GM18951 (cell line): ENCODE measurements at regions not wholly inside any gene's neighbourhood (a gene's known extent, or its start where the extent isn't known, plus 50 kb on each side); places are given as distances from the start of the nearest gene placed in this dataset.

Experiments
- POLR2A ChIP-seq: IDR thresholded peaks from 4 replicates; pipeline ENCODE4 v1.6.1; 2011; ENCODE audit warnings: mild to moderate bottlenecking; ENCODE audit not compliant: insufficient read length, insufficient read depth; ENCODE audit errors: extremely low read depth
- in situ Hi-C: fragments of 300-500 bp; cut with MboI; formaldehyde crosslinking; loops from one replicate; pipeline ENCODE4 v1.12.0; 2022; ENCODE audit warnings: low sequenced_read_pairs, mixed read lengths, inconsistent platforms; ENCODE audit not compliant: unreplicated experiment

DNA sequence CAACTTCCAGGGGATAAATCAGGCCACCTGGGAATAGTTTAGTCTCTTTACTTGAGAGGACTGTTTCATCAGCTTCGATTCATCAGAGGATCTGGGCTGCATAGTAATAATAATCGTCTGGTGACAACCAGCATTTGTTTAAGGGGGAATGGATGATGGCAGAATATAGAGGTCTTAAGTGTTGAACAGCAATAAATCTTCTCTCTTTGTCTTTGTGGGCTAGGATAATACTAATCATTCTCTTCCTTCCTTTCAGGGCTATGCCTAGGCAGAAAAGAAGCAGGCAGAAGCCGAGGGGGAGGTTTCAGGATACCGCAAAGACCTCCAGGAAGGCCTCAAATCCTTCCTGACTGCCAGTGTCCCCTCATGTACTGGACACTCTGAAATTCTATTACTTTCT, 150.4 kb upstream of the GAREM1 start:
- in situ Hi-C loops = no loop called here
- no peak for TF ChIP-seq POLR2A

DNA sequence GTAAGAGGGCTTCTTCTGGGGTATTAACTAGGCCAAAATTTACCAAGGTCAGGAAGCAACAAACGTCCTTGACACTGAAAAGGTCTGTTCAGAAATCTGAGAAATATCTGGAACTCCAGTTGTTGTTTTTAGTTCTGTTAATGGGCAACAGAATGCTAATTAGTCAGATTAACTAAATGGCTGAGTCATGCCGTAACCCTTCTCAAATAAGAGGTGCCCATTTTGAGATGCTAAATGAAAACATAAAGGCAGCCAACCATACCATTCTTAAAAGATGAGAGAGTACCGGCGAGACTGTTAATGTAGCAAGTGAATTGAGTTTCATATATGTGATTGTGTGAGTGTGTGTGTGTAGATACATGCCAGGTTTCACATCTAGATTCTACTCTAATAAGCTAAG, 147.9 kb upstream of the GAREM1 start:
- in situ Hi-C loops = no loop called here
- TF ChIP-seq POLR2A = no peak

DNA sequence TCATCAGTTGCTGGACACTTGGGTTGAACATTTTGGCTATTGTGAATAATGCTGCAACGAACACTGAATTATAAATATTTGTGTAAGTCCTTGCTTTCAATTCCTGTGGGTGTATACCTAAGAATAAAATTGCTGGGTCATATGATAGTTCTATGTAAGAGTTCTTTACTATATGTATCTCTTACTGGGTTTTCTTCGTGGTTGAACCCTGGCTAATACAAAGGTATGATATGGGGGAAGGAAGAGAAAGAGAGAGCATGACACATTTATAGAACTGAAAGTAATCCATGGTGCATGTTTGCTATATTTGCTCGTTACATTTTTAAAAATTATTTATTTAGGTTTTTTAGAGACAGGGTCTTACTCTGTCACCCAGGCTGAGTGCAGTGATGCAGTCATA, 143.1 kb upstream of the GAREM1 start:
- in situ Hi-C loops = no loop called here
- no peak for TF ChIP-seq POLR2A

DNA sequence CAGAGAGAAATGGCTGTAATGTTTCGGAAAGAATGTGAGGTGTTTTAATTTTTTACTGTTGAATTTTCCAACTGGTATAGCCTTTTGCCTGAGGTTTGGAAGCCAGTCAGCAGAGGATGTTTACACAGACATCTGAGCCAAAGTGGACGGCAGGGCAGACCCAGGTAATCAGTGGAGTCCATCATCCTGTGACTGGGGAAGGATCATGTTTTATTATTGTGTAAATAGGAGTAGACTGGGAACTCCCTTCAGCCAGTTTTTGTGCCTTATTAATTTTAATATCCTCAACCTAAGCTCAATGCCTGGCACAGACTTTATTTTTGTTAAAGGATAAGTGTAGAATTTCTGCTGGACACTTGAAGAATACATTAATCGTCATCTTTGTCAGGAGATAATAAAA, 142.0 kb upstream of the GAREM1 start:
- in situ Hi-C loops = no loop called here
- TF ChIP-seq POLR2A = no peak

DNA sequence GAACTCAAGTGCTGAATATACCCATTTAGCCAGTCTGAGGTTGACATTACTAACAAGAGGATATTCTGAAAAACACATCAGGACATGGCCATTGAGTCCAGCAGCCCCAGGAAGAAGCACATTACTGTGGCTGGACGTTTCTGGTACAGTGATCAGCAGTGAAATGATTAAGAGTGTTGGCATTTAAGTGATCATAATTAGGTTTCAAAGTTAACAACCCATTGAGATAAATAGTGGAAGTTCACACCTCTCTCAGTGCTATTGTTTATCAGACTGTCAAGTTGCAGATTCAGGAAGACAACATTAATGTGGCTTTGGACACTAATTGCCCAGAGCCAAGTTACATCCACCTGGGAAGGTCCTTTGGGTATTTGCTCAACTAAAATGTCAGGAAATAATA, 139.5 kb upstream of the GAREM1 start:
- in situ Hi-C loops = no loop called here
- no peak for TF ChIP-seq POLR2A

DNA sequence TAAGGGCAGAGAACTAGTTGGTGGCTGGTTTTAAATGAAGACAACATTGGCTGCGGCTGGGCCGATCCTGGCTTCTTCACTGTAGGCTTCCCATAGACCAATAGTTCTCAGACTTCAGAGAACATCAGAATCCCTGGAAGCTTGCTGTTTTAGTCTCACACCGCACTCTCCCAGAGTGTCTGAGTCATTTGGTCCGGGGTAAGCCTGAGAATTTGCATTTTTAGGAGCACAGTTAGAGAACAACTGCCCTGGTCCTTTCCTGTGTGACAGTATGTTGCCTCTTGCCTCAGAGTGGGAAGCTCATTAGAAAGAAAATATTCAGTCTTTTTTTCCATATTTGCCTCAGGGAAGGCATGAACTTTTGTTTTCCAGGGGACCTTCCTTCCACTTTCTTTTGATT, 137.1 kb upstream of the GAREM1 start:
- in situ Hi-C loops = no loop called here
- TF ChIP-seq POLR2A = no peak

DNA sequence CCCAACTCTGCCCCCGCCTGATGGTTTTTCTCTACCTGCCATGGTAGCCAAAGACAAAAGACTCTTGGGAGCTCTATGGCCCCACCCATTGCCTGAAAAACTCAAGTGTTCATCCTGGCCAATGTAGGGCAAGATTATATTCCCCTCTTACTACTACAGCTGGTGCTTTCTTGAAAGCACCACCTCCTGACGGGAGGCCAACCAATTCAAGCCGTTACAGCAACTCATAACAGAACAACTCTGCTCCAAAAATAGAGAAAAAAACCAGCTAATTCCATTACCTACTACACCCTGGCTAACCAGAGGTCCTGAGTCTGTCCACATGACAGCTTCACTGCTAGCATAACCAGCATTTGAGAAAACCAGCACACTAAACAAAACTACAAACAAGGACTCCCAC, 127.5 kb upstream of the GAREM1 start:
- in situ Hi-C loops = no loop called here
- no peak for TF ChIP-seq POLR2A

DNA sequence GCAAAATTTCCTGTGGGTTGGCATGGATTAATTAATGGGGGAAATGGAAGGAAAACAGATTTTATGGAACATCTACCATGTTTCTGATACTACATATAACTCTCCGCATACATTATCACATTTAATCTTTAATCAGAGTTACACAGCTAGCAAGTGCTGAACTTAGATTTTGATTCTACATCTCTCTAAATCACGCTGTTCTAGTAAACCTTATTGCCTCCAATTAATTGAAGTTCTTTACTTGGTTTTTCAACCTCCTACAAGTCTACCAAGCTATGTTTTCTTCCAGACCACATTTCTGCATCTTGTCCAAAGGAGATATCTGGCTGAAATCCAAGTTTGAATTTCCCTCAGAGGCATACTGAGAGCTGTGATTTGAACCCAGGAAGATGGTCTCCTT, 125.8 kb upstream of the GAREM1 start:
- TF ChIP-seq POLR2A = no peak
- in situ Hi-C loops = no loop called here

DNA sequence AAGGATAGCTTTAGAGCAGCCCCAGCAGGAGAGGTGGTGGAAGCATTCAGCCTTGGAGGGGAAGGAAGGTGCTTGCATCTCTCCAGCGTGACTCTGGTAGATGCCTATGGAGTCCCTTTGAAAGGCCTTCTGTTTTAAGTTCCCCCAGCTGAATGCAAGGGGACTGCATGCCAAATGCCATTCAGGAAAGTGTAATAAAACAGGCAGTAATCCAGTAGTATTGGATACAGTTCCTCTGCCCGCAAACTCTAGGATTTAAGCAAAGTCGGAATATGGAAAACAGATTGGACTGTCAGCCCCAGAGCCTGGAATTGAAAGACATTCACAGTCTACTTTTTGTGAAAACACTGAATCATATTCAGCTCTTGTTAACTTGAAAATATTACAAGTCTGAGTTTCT, 125.2 kb upstream of the GAREM1 start:
- no peak for TF ChIP-seq POLR2A
- in situ Hi-C loops = no loop called here

DNA sequence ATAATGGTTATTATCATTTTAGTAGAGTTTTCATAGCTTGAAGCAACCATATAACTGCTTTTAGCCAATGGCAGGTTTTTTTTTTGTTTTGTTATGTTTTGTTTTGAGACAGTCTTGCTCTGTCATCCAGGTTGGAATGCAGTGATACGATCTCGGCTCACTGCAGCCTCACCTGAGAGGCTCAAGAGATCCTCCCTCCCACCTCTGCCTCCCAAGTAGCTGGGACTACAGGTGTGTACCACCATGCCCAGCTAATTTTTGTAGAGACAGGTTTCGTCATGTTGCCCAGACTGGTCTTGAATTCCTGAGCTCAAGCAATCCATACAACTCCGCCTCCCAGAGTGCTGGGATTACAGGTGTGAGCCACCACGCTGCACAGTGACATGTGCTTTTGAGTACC, 117.5 kb upstream of the GAREM1 start:
- in situ Hi-C loops = no loop called here
- TF ChIP-seq POLR2A = no peak

DNA sequence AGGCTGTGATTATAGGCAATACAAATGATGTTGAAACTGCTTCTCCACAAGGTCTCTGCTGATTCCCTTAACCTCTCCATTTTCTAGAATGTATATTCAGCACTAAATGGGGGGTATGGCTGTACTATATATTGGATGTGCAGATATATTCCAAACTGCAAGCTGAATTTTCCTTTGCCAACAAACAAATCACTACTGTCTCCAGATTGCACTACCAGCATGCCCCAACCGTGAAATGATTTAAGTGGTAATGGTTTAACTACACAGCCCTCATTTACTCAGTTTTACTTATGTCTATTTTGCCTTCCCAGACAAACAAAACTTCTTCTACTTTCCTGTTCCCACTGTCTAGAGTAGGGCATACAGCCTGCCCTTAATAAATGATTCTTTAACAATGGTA, 112.7 kb upstream of the GAREM1 start:
- no peak for TF ChIP-seq POLR2A
- in situ Hi-C loops = no loop called here

DNA sequence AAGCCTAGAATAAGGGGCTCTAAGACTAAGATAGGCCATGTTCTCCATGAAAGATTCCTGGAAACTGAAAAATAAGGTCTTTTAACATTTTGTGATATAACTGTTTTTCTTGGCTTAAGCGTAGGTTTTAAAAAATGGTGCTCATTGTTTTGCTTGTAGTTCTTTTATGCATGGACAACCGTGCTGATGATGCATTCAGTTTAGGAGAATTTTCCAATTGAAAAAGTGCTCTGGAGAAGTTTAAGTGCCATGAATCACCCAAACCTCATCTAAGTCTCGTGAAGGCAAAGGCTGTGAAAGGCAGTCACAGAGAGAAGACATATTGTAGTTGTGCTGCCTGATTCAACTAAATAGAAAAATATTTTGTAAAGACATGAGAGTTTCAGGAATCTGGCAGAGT, 111.8 kb upstream of the GAREM1 start:
- in situ Hi-C loops = no loop called here

DNA sequence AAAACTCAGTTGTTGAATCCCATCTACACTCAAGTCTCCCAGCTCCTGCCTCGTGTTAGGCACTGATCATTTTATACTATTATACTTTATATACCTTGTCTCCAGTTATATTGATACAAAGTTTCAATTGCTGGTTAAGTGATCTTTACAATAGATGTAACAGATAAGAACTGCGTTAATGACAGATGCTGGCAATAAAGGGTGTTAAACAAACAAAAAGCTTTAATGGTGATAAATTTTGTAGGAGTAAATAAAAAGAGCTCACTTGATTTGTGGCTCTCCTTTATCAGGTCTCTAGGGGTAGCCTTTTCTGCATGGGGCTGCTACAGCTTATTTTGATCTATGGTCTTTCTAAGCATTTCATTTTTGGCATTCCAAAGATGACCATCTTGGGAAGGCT, 106.9 kb upstream of the GAREM1 start:
- TF ChIP-seq POLR2A = no peak
- in situ Hi-C loops = no loop called here

More for the DNA sequence above, 111.8 kb upstream of the GAREM1 start:
- no peak for TF ChIP-seq POLR2A

DNA sequence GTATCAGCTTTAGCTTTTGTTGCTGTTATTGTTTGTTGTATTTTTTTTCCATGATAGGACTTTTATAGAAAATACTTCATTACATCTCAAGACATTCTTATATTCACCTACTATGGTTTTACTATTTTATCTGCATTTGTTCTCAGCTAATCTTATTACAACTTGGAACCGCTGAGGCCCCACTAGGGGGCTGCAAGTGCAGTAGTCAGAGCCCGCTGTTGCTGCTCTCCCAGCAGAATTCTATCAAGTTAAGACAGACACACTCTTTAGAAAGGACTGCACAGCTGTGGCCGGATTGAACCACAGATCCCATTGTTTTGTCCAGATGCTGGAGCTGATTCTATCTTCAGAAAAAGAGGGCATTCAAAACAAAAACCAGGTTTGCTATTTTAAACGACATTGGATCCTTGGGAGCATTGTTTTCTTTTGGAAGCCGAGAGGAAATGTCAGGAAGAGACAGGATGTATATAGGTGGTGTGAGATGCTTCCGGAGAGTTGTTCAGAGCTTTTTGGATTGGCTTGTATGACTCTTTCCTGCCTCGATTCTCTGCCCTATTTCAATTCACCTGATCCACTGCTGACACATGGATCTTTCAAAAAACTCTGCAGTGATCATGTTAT, 105.7 kb upstream of the GAREM1 start:
- no peak for TF ChIP-seq POLR2A
- in situ Hi-C loops = no loop called here

DNA sequence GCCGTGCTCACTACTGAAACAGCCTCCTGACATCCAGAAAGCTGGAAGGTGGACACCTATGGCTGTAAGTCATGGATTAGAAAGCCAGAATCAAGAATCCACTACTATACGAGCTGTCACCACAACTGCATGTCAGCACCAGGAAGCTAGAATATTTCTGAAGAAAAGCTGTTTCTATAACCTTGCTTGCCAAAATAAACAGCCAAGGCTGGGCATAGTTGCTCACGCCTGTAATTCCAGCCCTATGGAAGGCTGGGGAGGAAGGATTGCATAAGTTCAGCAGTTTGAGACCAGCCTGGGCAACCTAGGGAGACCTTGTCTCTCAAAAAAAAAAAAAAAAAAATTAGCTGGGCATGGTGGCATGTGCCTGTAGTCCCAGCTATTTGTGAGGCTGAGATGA, 96.3 kb upstream of the GAREM1 start:
- no peak for TF ChIP-seq POLR2A
- in situ Hi-C loops = no loop called here
